ENCODE measurements at regions not wholly inside any gene's neighbourhood (a gene's known extent, or its start where the extent isn't known, plus 50 kb on each side); places are given as distances from the start of the nearest gene placed in this dataset.

- no peak overlapping the region for H3K4me2 ChIP-seq
- no peaks in the 10 kb centered on the region for H3K9me2 ChIP-seq (ENCODE audit: insufficient read depth)
- ChIA-PET CTCF (no interaction called here), POLR2A (ENCODE audit: unreplicated experiment) (no interaction called here)
- H2AFZ ChIP-seq = no peak overlapping the region
- TF ChIP-seq EZH2 (IDR thresholded peaks at IDR 0.05; ENCODE audit: low read depth) = no peak
- TF ChIP-seq CTCF (conservative IDR thresholded peaks at IDR 0.05) = no peak
- no peaks in the 10 kb centered on the region for H3K9me3 ChIP-seq (ENCODE audit: insufficient read depth, low read depth)
- no peaks in the 10 kb centered on the region for H4K20me1 ChIP-seq (ENCODE audit: insufficient read depth)
- H3K27ac ChIP-seq = no peak overlapping the region
- H3K79me2 ChIP-seq (ENCODE audit: low read depth) = no peaks in the 10 kb centered on the region
- no peak overlapping the region for H3K4me3 ChIP-seq
- BruUV-seq (replicated peaks) = no TSS peak
- no peaks in the 10 kb centered on the region for H3K4me1 ChIP-seq (replicated peaks; ENCODE audit: insufficient read depth)
- intact Hi-C loops (cut with micrococcal nuclease; ENCODE audit: unreplicated experiment) = no loop called here
- DNase-seq = no peak
- H3F3A ChIP-seq (ENCODE audit: insufficient read depth, low read depth) = no peaks in the 10 kb centered on the region
- no peaks in the 10 kb centered on the region for H3K36me3 ChIP-seq (ENCODE audit: low read depth)
- H3K27me3 ChIP-seq (ENCODE audit: insufficient read depth, low read depth) = no peaks in the 10 kb centered on the region
Observed at GRCh38 chr10:108352771-108353170, 1188.3 kb upstream of the SORCS1 start.

GRCh38 chr10:108348215-108348614 is 1183.7 kb upstream of the SORCS1 start:
- no peaks in the 10 kb centered on the region for H3K79me2 ChIP-seq (ENCODE audit: low read depth)
- no peak overlapping the region for H3K4me2 ChIP-seq
- ChIA-PET CTCF (no interaction called here), POLR2A (ENCODE audit: unreplicated experiment) (no interaction called here)
- TF ChIP-seq EZH2 (IDR thresholded peaks at IDR 0.05; ENCODE audit: low read depth) = no peak
- TF ChIP-seq CTCF (conservative IDR thresholded peaks at IDR 0.05) = no peak
- H3K9me3 ChIP-seq (ENCODE audit: insufficient read depth, low read depth) = no peaks in the 10 kb centered on the region
- no peaks in the 10 kb centered on the region for H3K4me1 ChIP-seq (replicated peaks; ENCODE audit: insufficient read depth)
- no peaks in the 10 kb centered on the region for H3K36me3 ChIP-seq (ENCODE audit: low read depth)
- H3K9me2 ChIP-seq (ENCODE audit: insufficient read depth) = no peaks in the 10 kb centered on the region
- intact Hi-C loops (cut with micrococcal nuclease; ENCODE audit: unreplicated experiment) = no loop called here
- no TSS peak for BruUV-seq (replicated peaks)
- H3F3A ChIP-seq (ENCODE audit: insufficient read depth, low read depth) = no peaks in the 10 kb centered on the region
- H3K4me3 ChIP-seq = no peak overlapping the region
- H3K27ac ChIP-seq = no peak overlapping the region
- no peak for DNase-seq
- no peaks in the 10 kb centered on the region for H3K27me3 ChIP-seq (ENCODE audit: insufficient read depth, low read depth)
- H4K20me1 ChIP-seq (ENCODE audit: insufficient read depth) = no peaks in the 10 kb centered on the region
- H2AFZ ChIP-seq = no peak overlapping the region

- no TSS peak for BruUV-seq (replicated peaks)
- CTCF ChIA-PET = no interaction called here
Observed at GRCh38 chr10:108346066-108346465, 1181.6 kb upstream of the SORCS1 start.

More at GRCh38 chr10:108346066-108346465, 1181.6 kb upstream of the SORCS1 start:
- H3K4me2 ChIP-seq = no peak overlapping the region
- H4K20me1 ChIP-seq (ENCODE audit: insufficient read depth) = no peaks in the 10 kb centered on the region
- H2AFZ ChIP-seq = no peak overlapping the region
- intact Hi-C loops (cut with micrococcal nuclease; ENCODE audit: unreplicated experiment) = no loop called here
- no peaks in the 10 kb centered on the region for H3K36me3 ChIP-seq (ENCODE audit: low read depth)
- no peaks in the 10 kb centered on the region for H3F3A ChIP-seq (ENCODE audit: insufficient read depth, low read depth)
- no peaks in the 10 kb centered on the region for H3K27me3 ChIP-seq (ENCODE audit: insufficient read depth, low read depth)
- no peaks in the 10 kb centered on the region for H3K9me3 ChIP-seq (ENCODE audit: insufficient read depth, low read depth)
- no peaks in the 10 kb centered on the region for H3K9me2 ChIP-seq (ENCODE audit: insufficient read depth)
- H3K79me2 ChIP-seq (ENCODE audit: low read depth) = no peaks in the 10 kb centered on the region
- no peak overlapping the region for H3K4me3 ChIP-seq
- DNase-seq = no peak
- no peaks in the 10 kb centered on the region for H3K4me1 ChIP-seq (replicated peaks; ENCODE audit: insufficient read depth)
- H3K27ac ChIP-seq = no peak overlapping the region
- POLR2A ChIA-PET (ENCODE audit: unreplicated experiment) = no interaction called here
- TF ChIP-seq EZH2 (IDR thresholded peaks at IDR 0.05; ENCODE audit: low read depth) = no peak
- TF ChIP-seq CTCF (conservative IDR thresholded peaks at IDR 0.05) = no peak

Measured in PC-9 (cell line).